Endothelial cell of umbilical vein (primary cell): ENCODE measurements at regions not wholly inside any gene's neighbourhood (a gene's known extent, or its start where the extent isn't known, plus 50 kb on each side); places are given as distances from the start of the nearest gene placed in this dataset.

Source experiments
- BruUV-seq: library from RNA; stranded (reverse); fragments of 400-500 nt; replicated peaks from 2 replicates; lab custom pipeline; 2021; lab: Mats Ljungman, UMichigan
- CTCF ChIA-PET: fragments of 300-600, 350-600 bp; sonication (Branson Sonifier 250); formaldehyde crosslinking; loops from one replicate; lab custom pipeline; 2021; ENCODE audit warnings: antibody characterized with exemption, inconsistent platforms; lab: Charles Lee
- POLR2A ChIA-PET: fragments of 300-600, 350-600 bp; sonication (Branson Sonifier 250); formaldehyde crosslinking; loops from one replicate; lab custom pipeline; 2021; ENCODE audit warnings: antibody characterized with exemption, inconsistent platforms; lab: Charles Lee
- DNase-seq: peaks from one replicate; pipeline ENCODE4 v3.0.0-alpha.2; 2011; ENCODE audit warnings: low read depth, low spot score
- FAIRE-seq: peaks from 2 replicates; lab custom pipeline; 2011; peaks lifted over from hg19 to GRCh38; lab: Jason Lieb, UNC
- H2AFZ ChIP-seq: 2 replicates; pipeline ENCODE4 v1.6.0; 2012; ENCODE audit warnings: low read depth, low read length, control low read depth, inconsistent platforms
- H3K27ac ChIP-seq: 2 replicates; pipeline ENCODE4 v1.5.1; 2011; ENCODE audit warnings: low read depth, mild to moderate bottlenecking, control low read depth, low read length, moderate library complexity; ENCODE audit not compliant: insufficient read depth
- H3K27me3 ChIP-seq, 2 experiments: 2 replicates each; pipeline versions ENCODE4 v1.6.0 to v1.6.1; 2011; ENCODE audit warnings: low read length in 2 of 2, mixed read lengths in 1 of 2; ENCODE audit not compliant: control insufficient read depth in 2 of 2, insufficient read depth in 2 of 2
- H3K36me3 ChIP-seq, 2 experiments: 2 replicates in 1 of 2; 3 replicates in 1 of 2; pipeline ENCODE4 v1.5.1; 2011; ENCODE audit warnings: low read length in 2 of 2, mild to moderate bottlenecking in 1 of 2, moderate library complexity in 1 of 2; ENCODE audit not compliant: control insufficient read depth in 2 of 2, insufficient read depth in 2 of 2; ENCODE audit errors: extremely low read depth in 1 of 2
- H3K4me1 ChIP-seq: 3 replicates; pipeline ENCODE4 v1.5.1; 2011; ENCODE audit warnings: mild to moderate bottlenecking, low read length; ENCODE audit not compliant: control insufficient read depth, insufficient read depth; ENCODE audit errors: extremely low read depth
- H3K4me2 ChIP-seq: 2 replicates; pipeline ENCODE4 v1.6.1; 2011; ENCODE audit warnings: low read length, control low read depth, mixed read lengths; ENCODE audit not compliant: insufficient read depth
- H3K4me3 ChIP-seq, 3 experiments: fragments of 200-600 bp in 1 of 3; sonication (generic), shearing (Covaris generic) in 1 of 3; replicated peaks in 1 of 3; 2 replicates each; pipeline ENCODE4 v1.5.1; 2011 to 2016; ENCODE audit warnings: control low read depth in 3 of 3, low read length in 3 of 3, mild to moderate bottlenecking in 2 of 3, inconsistent platforms in 1 of 3, low read depth in 1 of 3, moderate library complexity in 1 of 3; ENCODE audit not compliant: insufficient read depth in 1 of 3
- H3K79me2 ChIP-seq: 2 replicates; pipeline ENCODE4 v1.6.0; 2012; ENCODE audit warnings: low read length, inconsistent platforms; ENCODE audit not compliant: control insufficient read depth, insufficient read depth
- H3K9ac ChIP-seq: replicated peaks from 2 replicates; pipeline ENCODE3; 2011; ENCODE audit warnings: low read length, control low read depth; ENCODE audit not compliant: insufficient read depth; ENCODE audit errors: extremely low read depth
- H3K9me1 ChIP-seq: replicated peaks from 3 replicates; pipeline ENCODE4 v1.6.0; 2011; ENCODE audit warnings: mild to moderate bottlenecking, low read length; ENCODE audit not compliant: control insufficient read depth, insufficient read depth; ENCODE audit errors: extremely low read depth
- H3K9me3 ChIP-seq: replicated peaks from 2 replicates; pipeline ENCODE4 v1.5.1; 2012; ENCODE audit warnings: low read length, inconsistent platforms; ENCODE audit not compliant: control insufficient read depth, insufficient read depth
- H4K20me1 ChIP-seq: replicated peaks from 2 replicates; pipeline ENCODE3; 2011; ENCODE audit warnings: mild to moderate bottlenecking, low read length; ENCODE audit not compliant: control insufficient read depth, insufficient read depth; ENCODE audit errors: extremely low read depth
- CTCF ChIP-seq, 2 donors: IDR thresholded peaks; 1 replicate in 1 of 2; 2 replicates in 1 of 2; pipeline ENCODE4 v1.5.1; 2011; ENCODE audit warnings: low read length in 2 of 2, mild to moderate bottlenecking in 2 of 2, moderate library complexity in 2 of 2, control low read depth in 1 of 2, inconsistent platforms in 1 of 2, low read depth in 1 of 2; ENCODE audit not compliant: insufficient read depth in 1 of 2; ENCODE audit errors: extremely low read depth in 1 of 2
- EZH2 ChIP-seq: IDR thresholded peaks from 2 replicates; pipeline ENCODE4 v1.6.1; 2012; ENCODE audit warnings: borderline replicate concordance, low read depth, mild to moderate bottlenecking, moderate library complexity, low read length, inconsistent platforms; ENCODE audit not compliant: severe bottlenecking
- GATA2 ChIP-seq: IDR thresholded peaks from 2 replicates; pipeline ENCODE4 v1.7.0; 2011; ENCODE audit warnings: low read depth, mild to moderate bottlenecking, moderate library complexity, mixed read lengths, low read length; ENCODE audit not compliant: insufficient read length, insufficient read depth
- JUN ChIP-seq: IDR thresholded peaks from 2 replicates; pipeline ENCODE4 v1.6.1; 2011; ENCODE audit warnings: borderline replicate concordance, low read depth; ENCODE audit not compliant: insufficient read length, insufficient read depth
- MAX ChIP-seq: IDR thresholded peaks from 2 replicates; pipeline ENCODE4 v1.6.1; 2011; ENCODE audit not compliant: insufficient read depth, insufficient read length
- MYC ChIP-seq: IDR thresholded peaks from one replicate; pipeline ENCODE4 v1.6.1; 2011; ENCODE audit warnings: mild to moderate bottlenecking, low read depth, low read length
- POLR2A ChIP-seq: IDR thresholded peaks from 2 replicates; pipeline ENCODE4 v1.6.1; 2012; ENCODE audit warnings: low read depth, mild to moderate bottlenecking, control low read depth, low read length
- dilution Hi-C: fragments of 300-500 bp; cut with MboI; formaldehyde crosslinking; loops from one replicate; pipeline ENCODE4 v1.15.0; 2019; ENCODE audit warnings: low sequenced_read_pairs; ENCODE audit not compliant: extremely low pct_ligation_motif_present
- intact Hi-C: fragments of 100-400 bp; cut with micrococcal nuclease; formaldehyde crosslinking; loops from one replicate; pipeline ENCODE4 v1.10.0; 2022

- TF ChIP-seq JUN (no peak), MYC (no peak), CTCF (IDR thresholded peaks at IDR 0.05; ENCODE audit: extremely low read depth in 1 of 2, insufficient read depth in 1 of 2, low read depth in 1 of 2, low read length in 2 of 2) (no peak), MAX (no peak), EZH2 (no peak), POLR2A (no peak), GATA2 (no peak)
- FAIRE-seq (no peak), DNase-seq (no peak)
- Histone ChIP-seq H3K9me1 (no peaks in the 10 kb centered on the region), H3K4me2 (no peak overlapping the region), H3K27ac (no peak overlapping the region), H3K36me3 (no peaks in the 10 kb centered on the region), H4K20me1 (no peaks in the 10 kb centered on the region), H2AFZ (no peak overlapping the region), H3K4me3 (no peak overlapping the region), H3K9ac (no peak overlapping the region), H3K9me3 (no peaks in the 10 kb centered on the region), H3K4me1 (no peaks in the 10 kb centered on the region), H3K79me2 (no peaks in the 10 kb centered on the region), H3K27me3 (peaks cover 22 to 31% of the 10 kb centered on the region in 2 experiments)
- POLR2A ChIA-PET = no interaction called here
- no TSS peak for BruUV-seq
- dilution Hi-C loops = no loop called here
- intact Hi-C loops = no loop called here
- CTCF ChIA-PET = interaction anchor here (1.0 to 7.6 kb wide), 3 partner anchors 9 to 63 kb away, joined by 3 to 99 read pairs (median 25); no protein-coding TSS in a partner anchor
Observed at GRCh38 chr15:89421219-89421618, 75.2 kb downstream of the RHCG start.
